ENCODE measurements at regions not wholly inside any gene's neighbourhood (a gene's known extent, or its start where the extent isn't known, plus 50 kb on each side); places are given as distances from the start of the nearest gene placed in this dataset.

DNA sequence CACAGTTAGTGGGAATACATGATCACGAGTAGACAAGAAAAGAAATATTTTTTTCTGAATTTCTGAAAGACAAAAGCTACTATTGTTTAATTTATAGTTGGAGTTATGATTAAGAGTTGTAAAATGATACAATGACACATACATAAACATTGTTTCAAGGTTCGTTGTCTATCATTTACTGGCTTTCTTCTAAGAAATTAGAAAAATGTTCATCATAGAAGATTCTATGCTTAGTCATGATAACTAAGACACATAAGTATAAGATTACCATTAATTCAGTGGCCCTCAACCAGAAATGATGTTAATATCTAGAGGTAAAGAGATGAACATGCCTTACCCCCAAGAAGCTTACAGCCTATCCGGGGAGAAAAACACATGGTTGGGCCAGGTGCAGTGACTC lies 1832.8 kb upstream of the PRR20A start:
- TF ChIP-seq FOXA1 (IDR thresholded peaks at IDR 0.05) (no peak), SUZ12 (IDR thresholded peaks at IDR 0.05) (no peak), HDGF (IDR thresholded peaks at IDR 0.05; ENCODE audit: borderline replicate concordance) (no peak), FOXK2 (IDR thresholded peaks at IDR 0.05) (no peak), ELF4 (IDR thresholded peaks at IDR 0.05) (no peak), LEF1 (IDR thresholded peaks at IDR 0.05; ENCODE audit: borderline replicate concordance) (no peak)
